SU-DHL-6 (cell line): ENCODE measurements at regions not wholly inside any gene's neighbourhood (a gene's known extent, or its start where the extent isn't known, plus 50 kb on each side); places are given as distances from the start of the nearest gene placed in this dataset.

Experiments used
- EZH2phosphoT487 ChIP-seq: fragments of 200-600 bp; sonication (generic), shearing (Covaris generic); conservative IDR thresholded peaks from 2 replicates; pipeline ENCODE4 v1.6.1; 2018; ENCODE audit warnings: mild to moderate bottlenecking, antibody characterized with exemption, low read length, moderate library complexity, mixed read lengths
- TF ChIP-seq, protein P1 (sequence below): fragments of 200-600 bp; sonication (generic); IDR thresholded peaks from one replicate; pipeline ENCODE4 v1.5.1; 2017; ENCODE audit warnings: antibody characterized with exemption, mild to moderate bottlenecking, low read length, moderate library complexity; ENCODE audit not compliant: insufficient read depth, poor library complexity, severe bottlenecking

DNA sequence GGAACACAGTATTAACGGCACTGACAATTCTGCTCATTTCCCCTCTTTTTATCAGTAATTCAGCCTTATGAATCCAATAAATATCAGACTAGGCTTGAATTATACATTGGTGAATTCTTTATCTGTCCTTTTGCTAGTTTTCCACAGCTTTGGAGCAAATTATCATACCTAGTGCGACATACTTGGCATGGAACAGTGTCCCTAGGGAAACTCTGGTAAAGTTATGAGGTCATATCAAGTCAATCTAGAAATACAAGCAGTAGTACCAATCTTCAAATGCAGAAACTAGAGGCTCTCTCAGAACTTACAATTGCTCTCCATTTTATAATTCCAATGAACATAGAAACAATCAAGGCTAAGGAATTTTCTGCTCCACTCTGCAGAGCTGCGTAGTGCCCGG lies 449.3 kb upstream of the NPVF start:
- TF ChIP-seq, protein P1, sequence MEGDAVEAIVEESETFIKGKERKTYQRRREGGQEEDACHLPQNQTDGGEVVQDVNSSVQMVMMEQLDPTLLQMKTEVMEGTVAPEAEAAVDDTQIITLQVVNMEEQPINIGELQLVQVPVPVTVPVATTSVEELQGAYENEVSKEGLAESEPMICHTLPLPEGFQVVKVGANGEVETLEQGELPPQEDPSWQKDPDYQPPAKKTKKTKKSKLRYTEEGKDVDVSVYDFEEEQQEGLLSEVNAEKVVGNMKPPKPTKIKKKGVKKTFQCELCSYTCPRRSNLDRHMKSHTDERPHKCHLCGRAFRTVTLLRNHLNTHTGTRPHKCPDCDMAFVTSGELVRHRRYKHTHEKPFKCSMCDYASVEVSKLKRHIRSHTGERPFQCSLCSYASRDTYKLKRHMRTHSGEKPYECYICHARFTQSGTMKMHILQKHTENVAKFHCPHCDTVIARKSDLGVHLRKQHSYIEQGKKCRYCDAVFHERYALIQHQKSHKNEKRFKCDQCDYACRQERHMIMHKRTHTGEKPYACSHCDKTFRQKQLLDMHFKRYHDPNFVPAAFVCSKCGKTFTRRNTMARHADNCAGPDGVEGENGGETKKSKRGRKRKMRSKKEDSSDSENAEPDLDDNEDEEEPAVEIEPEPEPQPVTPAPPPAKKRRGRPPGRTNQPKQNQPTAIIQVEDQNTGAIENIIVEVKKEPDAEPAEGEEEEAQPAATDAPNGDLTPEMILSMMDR, result no peak
- TF ChIP-seq EZH2phosphoT487, result no peak
